Aorta (tissue), 5 donors: ENCODE measurements at regions not wholly inside any gene's neighbourhood (a gene's known extent, or its start where the extent isn't known, plus 50 kb on each side); places are given as distances from the start of the nearest gene placed in this dataset.
A peak's percentile ranks its signal among the peaks of the same experiment; 100 is the strongest.

Source experiments
- ATAC-seq: fragments of 200-7000 bp; cut with Tn5 transposase; one replicate; pipeline ENCODE4 v1.9.1; 2022; ENCODE audit warnings: moderate library complexity; ENCODE audit not compliant: low FRiP score
- DNase-seq, 2 donors: peaks; one replicate each; pipeline ENCODE4 v3.0.0-alpha.2; 2020
- H3K27ac ChIP-seq, 2 donors: one replicate each; pipeline ENCODE4 v1.5.1; 2013; ENCODE audit warnings: low read length in 2 of 2, mild to moderate bottlenecking in 2 of 2, moderate library complexity in 2 of 2, control low read depth in 1 of 2, inconsistent platforms in 1 of 2, low read depth in 1 of 2
- H3K27me3 ChIP-seq, 2 donors: one replicate each; pipeline ENCODE4 v1.6.1; 2013; ENCODE audit warnings: control low read depth in 1 of 2, low read length in 1 of 2, mild to moderate bottlenecking in 1 of 2, moderate library complexity in 1 of 2; ENCODE audit not compliant: insufficient read depth in 2 of 2, control insufficient read depth in 1 of 2
- H3K36me3 ChIP-seq, 2 donors: one replicate each; pipeline ENCODE4 v1.6.1; 2013; ENCODE audit warnings: control low read depth in 1 of 2, low read length in 1 of 2, mild to moderate bottlenecking in 1 of 2; ENCODE audit not compliant: insufficient read depth in 2 of 2, control insufficient read depth in 1 of 2
- H3K4me1 ChIP-seq, 2 donors: one replicate each; pipeline ENCODE4 v1.6.1; 2013; ENCODE audit warnings: low read length in 2 of 2, control low read depth in 1 of 2, mild to moderate bottlenecking in 1 of 2, moderate library complexity in 1 of 2; ENCODE audit not compliant: insufficient read depth in 2 of 2, control insufficient read depth in 1 of 2
- H3K4me3 ChIP-seq, 2 donors: one replicate each; pipeline ENCODE4 v1.5.1; 2013; ENCODE audit warnings: low read length in 2 of 2, control low read depth in 1 of 2, mild to moderate bottlenecking in 1 of 2
- H3K9me3 ChIP-seq: one replicate; pipeline ENCODE4 v1.6.1; 2013; ENCODE audit warnings: mild to moderate bottlenecking, low read length; ENCODE audit not compliant: control insufficient read depth
- WGBS, 2 donors: extraction: QIAGEN DNeasy Blood & Tissue Kit; methylation state at CpG; one replicate each; pipeline ENCODE4 v1.1.7; 2013; 5-methylcytosine and 5-hydroxymethylcytosine counted together
- intact Hi-C, 2 donors: fragments of 100-400 bp; cut with DNase I; formaldehyde crosslinking; loops; one replicate each; pipeline versions ENCODE4 v1.14.2 to v1.15.0; 2022
- donor health status: healthy with polysubstance abuse.
- donor health status: Bipolar disorder and iron deficiency.
- donor health status: DM: no; HTN: no; CAD: no.
- donor health status: DM: no; HTN: no; CAD: no.
- donor health status: DM: yes; HTN: yes; CAD: no.

GRCh38 chr1:234989479-234990327, 138.9 kb downstream of the TOMM20 start:
- H3K27me3 ChIP-seq = no peaks in the 10 kb centered on the region
- H3K4me3 ChIP-seq = no peak overlapping the region
- ATAC-seq (no peak), DNase-seq (peak in 1 of 2 donors; percentile 46)
- peak overlapping the region in 1 of 2 donors; percentile 65 for H3K27ac ChIP-seq
- peaks cover 4 to 5% of the 10 kb centered on the region in 2 donors for H3K4me1 ChIP-seq
- intact Hi-C loops = loop anchor here (5.0 kb wide), 2 partner anchors 267 to 492 kb away; no protein-coding TSS in a partner anchor
- no peaks in the 10 kb centered on the region for H3K36me3 ChIP-seq
- whole genome bisulfite sequencing, 2 donors = 91 to 92% methylated on average over 15 of the region's 15 CpGs
- no peaks in the 10 kb centered on the region for H3K9me3 ChIP-seq

DNA sequence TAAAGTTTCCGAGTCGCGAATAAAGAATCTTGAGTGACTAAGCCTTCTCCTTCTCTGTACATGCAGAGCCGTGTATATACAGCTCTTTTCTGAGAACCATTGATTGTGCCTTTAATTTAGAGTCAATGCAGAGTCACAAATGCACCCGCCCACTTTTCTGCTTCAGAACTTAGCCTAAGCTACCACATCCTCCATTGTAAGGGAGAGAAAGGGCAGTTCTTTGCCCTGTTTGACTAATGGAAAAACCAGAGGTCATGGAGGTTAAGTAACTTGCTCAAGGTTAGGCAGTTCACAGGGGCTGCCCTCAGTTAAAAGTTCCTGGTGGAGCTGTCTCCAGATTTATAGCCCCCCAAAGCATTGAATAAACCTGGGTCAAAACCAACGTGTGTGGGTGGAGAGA, 139.6 kb downstream of the TOMM20 start:
- peaks cover 4 to 5% of the 10 kb centered on the region in 2 donors for H3K4me1 ChIP-seq
- intact Hi-C loops = loop anchor here (5.0 kb wide), 2 partner anchors 267 to 492 kb away; no protein-coding TSS in a partner anchor

DNA sequence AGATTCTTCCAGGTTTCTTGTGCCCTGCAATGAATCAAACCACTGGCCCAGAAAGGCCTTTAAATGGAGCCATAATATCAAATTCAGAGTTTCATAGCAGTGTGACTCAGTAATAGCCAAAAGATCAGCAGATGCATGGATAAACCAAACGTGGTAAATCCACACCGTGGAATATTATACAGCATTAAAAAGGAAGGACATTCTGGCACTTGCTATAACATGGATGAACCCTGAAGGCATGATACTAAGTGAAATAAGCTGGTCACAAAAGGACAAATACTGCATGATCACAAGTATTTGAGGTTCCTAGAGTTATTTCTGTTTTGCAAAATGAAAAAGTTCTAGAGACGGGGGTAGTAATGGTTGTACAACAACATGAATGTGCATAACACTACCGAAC, 140.1 kb downstream of the TOMM20 start:
- Histone ChIP-seq H3K27me3 (no peaks in the 10 kb centered on the region), H3K27ac (peak overlapping the region; percentile 32 to 97), H3K4me3 (no peak overlapping the region), H3K36me3 (no peaks in the 10 kb centered on the region), H3K4me1 (peaks cover 4 to 5% of the 10 kb centered on the region in 2 donors), H3K9me3 (no peaks in the 10 kb centered on the region)
- no peak for ATAC-seq
- no peak for DNase-seq
- 83 to 86% methylated on average over 4 of the region's 4 CpGs for WGBS, 2 donors
- intact Hi-C loops = loop anchor here (5.0 kb wide), 2 partner anchors 266 to 491 kb away; no protein-coding TSS in a partner anchor

More for the DNA sequence above, 139.6 kb downstream of the TOMM20 start:
- no peak for ATAC-seq
- H3K4me3 ChIP-seq = no peak overlapping the region
- no peak for DNase-seq
- H3K27me3 ChIP-seq = no peaks in the 10 kb centered on the region
- no peaks in the 10 kb centered on the region for H3K36me3 ChIP-seq
- 88 to 89% methylated on average over 6 of the region's 6 CpGs for WGBS, 2 donors
- peak overlapping the region in 1 of 2 donors; percentile 60 for H3K27ac ChIP-seq
- H3K9me3 ChIP-seq = no peaks in the 10 kb centered on the region

GRCh38 chr1:234988155-234988517, 140.5 kb downstream of the TOMM20 start:
- H3K9me3 ChIP-seq = no peaks in the 10 kb centered on the region
- WGBS, 2 donors = 47 to 56% methylated on average over 2 of the region's 2 CpGs
- peaks cover 4 to 5% of the 10 kb centered on the region in 2 donors for H3K4me1 ChIP-seq
- no peaks in the 10 kb centered on the region for H3K27me3 ChIP-seq
- H3K36me3 ChIP-seq = no peaks in the 10 kb centered on the region
- no peak for DNase-seq
- peak overlapping the region; percentile 97 to 100 for H3K27ac ChIP-seq
- H3K4me3 ChIP-seq = no peak overlapping the region
- intact Hi-C loops = loop anchor here (5.0 kb wide), 2 partner anchors 266 to 491 kb away; no protein-coding TSS in a partner anchor
- no peak for ATAC-seq

GRCh38 chr1:234987415-234988154, 141.1 kb downstream of the TOMM20 start:
- DNase-seq (peak; percentile 88 to 89), ATAC-seq (peak; percentile 85)
- no peak overlapping the region for H3K4me3 ChIP-seq
- intact Hi-C loops = loop anchor here (5.0 kb wide), 2 partner anchors 265 to 490 kb away; no protein-coding TSS in a partner anchor
- H3K27ac ChIP-seq = peak overlapping the region; percentile 97 to 100
- 22 to 24% methylated on average over 14 of the region's 14 CpGs for WGBS, 2 donors
- peaks cover 4 to 5% of the 10 kb centered on the region in 2 donors for H3K4me1 ChIP-seq
- no peaks in the 10 kb centered on the region for H3K27me3 ChIP-seq
- no peaks in the 10 kb centered on the region for H3K36me3 ChIP-seq
- H3K9me3 ChIP-seq = no peaks in the 10 kb centered on the region

DNA sequence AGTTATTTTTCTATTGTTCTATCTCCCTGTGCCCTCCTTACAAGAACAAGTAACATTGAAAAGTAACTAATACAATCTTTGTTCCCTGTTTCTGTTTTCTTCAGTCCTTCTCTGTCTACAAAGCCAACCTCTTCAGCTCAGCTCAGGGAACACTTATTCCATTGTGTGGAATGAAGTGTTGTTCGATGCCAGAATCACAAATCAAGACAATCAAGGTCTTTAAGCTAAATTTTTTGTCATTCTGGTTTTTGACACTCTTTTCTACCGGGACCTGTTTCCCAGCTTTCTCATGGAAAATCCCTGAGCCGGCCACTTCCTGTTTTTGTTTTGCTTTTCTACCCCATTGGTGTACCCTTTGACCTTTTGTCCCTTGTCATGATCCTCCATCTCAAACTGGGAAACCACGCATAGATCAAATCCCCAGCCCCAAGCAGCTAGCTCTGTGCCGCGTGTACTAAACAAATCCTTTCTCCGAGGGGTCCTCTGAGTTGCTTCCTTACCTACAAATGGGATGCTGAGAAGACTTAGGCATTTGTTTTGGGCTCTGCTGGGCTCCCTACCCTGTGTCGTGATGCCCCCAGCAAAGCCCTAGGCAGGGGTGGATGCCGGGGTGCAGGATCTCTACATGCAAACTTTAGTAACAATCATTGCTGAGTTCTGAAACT, 141.8 kb downstream of the TOMM20 start:
- Histone ChIP-seq H3K4me1 (peaks cover 4 to 5% of the 10 kb centered on the region in 2 donors), H3K36me3 (no peaks in the 10 kb centered on the region), H3K4me3 (no peak overlapping the region), H3K9me3 (no peaks in the 10 kb centered on the region), H3K27me3 (no peaks in the 10 kb centered on the region), H3K27ac (peak overlapping the region; percentile 97 to 99)
- DNase-seq (peak in 1 of 2 donors; percentile 64), ATAC-seq (peak; percentile 43)
- WGBS, 2 donors = 13 to 21% methylated on average over 9 of the region's 9 CpGs
- intact Hi-C loops = loop anchor here (5.0 kb wide), 2 partner anchors 265 to 490 kb away; no protein-coding TSS in a partner anchor

DNA sequence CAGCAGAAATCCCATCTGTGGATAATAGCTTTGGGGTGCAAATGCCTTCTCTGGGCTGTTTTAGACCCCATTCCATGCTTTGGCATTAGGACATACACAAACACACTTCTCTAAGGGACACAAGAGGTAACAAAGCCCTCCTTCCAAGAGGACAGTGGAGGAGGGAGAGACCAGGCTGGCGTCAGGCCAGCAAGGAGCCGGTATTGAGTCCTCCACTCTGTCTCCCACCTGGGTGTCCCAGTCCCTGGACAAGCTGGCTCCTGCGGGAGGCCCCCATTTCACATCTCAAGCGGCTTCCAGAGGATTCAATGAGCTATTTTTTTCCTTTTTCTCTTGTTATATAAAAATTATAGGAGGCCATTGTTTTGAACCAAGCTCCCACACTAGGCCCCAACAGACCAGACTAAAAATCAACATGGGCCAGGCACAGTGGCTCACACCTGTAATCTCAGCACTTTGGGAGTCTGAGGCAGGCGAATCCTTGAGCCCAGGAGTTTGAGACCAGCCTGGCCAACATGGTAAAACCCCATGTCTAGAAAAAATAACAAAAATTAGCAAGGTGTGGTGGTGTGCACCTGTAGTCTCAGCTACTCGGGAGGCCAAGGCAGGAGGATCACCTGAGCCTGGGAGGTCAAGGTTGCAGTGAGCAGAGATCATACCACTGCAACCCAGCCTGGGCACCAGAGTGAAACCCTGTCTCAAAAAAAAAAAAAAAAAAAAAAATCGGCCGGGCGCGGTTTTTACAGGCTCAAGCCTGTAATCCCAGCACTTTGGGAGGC, 142.9 kb downstream of the TOMM20 start:
- 92% methylated on average over 10 of the region's 10 CpGs for WGBS, 2 donors
- ATAC-seq (no peak), DNase-seq (peak in 1 of 2 donors; percentile 68)
- intact Hi-C loops = loop anchor here (2.0 to 5.0 kb wide), 3 partner anchors 89 to 488 kb away; no protein-coding TSS in a partner anchor
- no peak overlapping the region for H3K4me3 ChIP-seq
- peak overlapping the region; percentile 91 to 93 for H3K27ac ChIP-seq
- no peaks in the 10 kb centered on the region for H3K9me3 ChIP-seq
- peaks cover 4 to 7% of the 10 kb centered on the region in 2 donors for H3K4me1 ChIP-seq
- H3K36me3 ChIP-seq = no peaks in the 10 kb centered on the region
- no peaks in the 10 kb centered on the region for H3K27me3 ChIP-seq
